M059J (cell line): ENCODE measurements at regions not wholly inside any gene's neighbourhood (a gene's known extent, or its start where the extent isn't known, plus 50 kb on each side); places are given as distances from the start of the nearest gene placed in this dataset.
A peak's percentile ranks its signal among the peaks of the same experiment; 100 is the strongest.

Experiments
- DNase-seq: peaks from one replicate; pipeline ENCODE4 v3.0.0-alpha.2; 2012; ENCODE audit warnings: low read depth

DNA sequence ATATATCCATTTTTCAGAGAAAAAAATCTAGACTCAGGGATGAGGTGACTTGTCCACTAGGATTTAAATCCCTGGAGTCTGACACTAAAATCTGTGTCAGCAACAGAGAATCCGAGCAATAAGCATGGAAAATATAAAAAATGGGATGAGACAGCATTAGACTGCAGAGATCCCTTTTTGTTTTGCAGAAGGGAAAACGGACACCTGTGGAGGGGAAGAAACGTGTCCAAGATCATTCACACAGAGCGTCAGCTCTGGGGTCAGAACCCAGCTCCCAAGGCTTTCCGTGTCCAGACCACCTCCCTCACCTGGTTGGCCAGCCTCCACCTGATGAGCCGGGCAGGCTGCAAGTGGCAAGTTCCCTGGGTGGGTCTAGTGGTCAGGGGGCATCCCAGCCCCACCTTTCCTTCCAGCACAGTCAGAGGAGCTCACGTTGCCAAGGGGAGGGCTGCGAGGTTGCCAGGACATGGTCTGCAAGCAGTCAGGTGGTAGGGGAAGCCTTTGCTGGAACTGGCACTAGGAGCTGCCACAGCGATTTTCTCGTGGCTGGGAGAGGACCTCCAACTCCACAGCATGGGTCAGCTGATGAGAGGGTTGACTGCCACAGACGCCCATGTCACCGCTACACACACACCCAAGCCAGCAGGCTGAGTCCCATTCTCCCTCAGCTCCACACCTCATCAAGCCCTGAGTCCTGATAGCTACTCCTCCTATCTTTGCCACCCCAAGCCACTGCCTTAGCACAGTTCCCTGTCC, 65.9 kb upstream of the CPLX2 start:
- no peak for DNase-seq

DNA sequence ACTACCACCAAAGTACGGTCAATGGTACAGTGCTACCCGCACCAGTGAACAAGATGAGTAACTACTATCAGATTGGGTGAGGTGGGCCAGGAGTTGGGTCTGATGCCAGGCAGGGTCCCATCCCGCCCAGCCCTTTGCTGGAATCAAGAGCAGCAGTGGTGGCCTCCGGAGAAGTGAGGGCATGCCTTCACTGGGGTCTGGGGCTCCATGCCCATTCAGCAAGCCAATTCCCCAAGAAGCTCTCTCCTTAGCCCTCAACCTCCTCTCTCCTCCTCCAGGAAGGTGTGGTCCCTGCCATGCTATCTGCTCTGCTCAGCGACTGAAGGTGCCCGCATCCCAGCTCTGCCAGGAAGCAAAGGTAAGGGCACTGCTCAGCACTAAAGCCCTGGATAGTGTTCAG, 62.7 kb upstream of the CPLX2 start:
- no peak for DNase-seq

DNA sequence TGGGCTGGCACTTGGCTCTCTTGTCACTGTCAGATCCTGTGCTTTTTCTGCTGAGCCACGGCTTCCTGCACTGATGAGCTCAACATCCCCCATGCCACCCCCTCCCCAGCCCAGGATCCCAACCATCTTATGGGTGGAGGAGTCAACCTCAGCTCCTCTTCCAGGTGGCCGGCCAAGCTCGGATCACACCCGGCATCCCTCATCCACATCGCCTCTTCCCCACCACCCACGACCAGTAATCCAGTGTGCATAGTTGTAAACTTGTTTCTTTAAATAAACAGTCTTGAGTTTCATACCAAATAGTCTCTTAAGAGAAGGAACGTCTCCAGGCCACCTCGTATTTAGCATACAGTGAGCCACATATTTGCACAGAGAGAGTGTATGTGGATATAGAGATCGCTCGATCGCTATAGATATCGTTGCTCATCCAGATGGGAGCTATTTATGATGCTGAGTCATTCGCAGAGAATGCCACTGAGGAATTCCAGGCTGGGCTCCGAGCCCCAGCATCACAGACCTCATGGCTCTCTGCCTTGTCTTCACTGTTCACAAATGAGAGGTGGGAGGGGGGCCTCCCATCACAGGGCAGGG, 61.8 kb upstream of the CPLX2 start:
- DNase-seq, result peak; percentile 92

DNA sequence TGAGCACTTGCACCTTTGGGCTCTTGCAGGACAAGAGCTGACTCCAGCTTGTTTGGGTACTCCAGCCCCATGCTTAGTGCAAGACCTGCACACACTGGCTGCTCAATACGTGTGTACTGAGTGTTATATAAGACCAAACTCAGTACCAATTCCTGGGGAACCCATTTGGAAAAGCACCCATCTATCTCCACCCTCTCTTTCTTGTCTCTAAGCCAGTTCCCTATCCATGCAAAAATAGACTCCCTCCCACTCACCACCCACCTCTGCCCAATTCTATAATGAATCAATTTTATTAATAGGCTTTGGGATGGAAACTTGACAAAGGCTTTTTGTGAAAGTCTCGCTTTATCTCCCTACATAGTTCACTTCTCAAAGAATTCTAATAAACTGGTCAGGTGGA, 60.9 kb upstream of the CPLX2 start:
- no peak for DNase-seq

DNA sequence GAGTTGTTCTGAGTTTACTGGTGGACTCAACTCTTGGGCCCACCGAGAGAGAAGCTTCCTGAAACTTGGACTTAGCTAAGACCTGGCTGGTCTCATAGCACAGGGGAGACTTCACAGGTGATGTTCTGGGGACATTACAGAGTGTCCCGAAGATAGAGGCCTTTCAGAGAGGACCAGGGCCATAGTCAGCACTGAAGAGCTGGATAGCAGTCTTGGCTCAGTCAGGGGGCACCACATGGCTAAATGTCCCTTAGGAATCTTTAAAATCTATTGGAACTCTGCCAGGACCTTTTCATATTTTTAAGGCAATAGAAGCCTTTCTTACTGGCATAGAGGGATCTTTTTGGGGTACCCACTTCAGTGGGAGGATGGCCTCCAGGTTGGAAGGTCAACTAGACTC, 59.8 kb upstream of the CPLX2 start:
- DNase-seq, result no peak

DNA sequence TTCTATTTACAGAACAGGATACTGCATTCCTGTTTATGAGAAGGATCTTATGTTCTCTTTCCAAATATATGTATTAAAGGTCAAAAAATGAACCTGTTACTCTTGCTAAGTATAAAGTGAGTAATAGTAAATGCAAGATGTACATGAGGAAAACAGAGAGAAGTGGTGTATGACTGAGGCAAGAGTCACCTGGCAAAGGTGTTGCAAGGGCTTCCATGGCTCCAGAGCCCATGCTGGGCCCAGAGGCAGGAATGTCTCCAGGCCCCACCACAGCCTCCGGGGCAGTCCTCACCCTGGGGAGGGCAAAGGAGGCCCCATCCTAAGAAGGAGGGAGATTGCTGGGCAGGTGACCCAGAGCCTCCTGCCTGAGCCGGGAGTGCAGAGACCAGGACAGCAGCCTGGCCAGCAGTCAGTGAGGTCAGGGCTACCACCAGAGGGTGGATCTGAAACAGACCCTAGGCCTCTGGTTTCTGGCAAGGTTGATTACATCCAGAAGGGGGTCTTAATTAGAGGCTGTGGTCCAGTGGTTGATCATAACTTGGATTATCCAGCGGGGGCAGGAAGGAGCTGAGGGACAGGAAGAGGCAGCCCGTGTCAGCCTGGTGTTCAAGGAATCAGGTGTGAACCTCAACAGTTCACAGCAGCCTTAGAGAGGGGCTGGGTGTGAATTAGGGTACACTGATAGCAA, 57.3 kb upstream of the CPLX2 start:
- DNase-seq, result no peak

DNA sequence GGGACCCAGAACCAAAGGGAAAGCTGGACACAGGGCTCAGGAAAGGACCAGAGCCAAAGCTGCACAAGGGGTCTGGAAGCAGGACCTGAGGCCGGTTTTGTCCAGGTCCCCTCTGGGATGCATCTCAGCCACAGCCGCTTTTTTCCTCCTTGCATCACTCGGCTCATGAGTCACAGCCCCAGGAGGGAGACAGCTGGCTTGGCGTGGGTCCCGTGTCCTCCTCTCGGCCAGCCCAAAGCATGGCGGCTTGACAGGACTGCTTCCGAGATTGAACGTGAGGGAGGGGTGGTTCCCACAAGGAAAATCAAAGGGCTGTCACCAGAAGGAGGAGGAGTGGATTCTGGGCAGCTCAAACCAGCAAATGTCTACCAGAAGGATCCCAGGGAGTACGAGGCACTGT, 56.7 kb upstream of the CPLX2 start:
- peak; percentile 89 for DNase-seq

DNA sequence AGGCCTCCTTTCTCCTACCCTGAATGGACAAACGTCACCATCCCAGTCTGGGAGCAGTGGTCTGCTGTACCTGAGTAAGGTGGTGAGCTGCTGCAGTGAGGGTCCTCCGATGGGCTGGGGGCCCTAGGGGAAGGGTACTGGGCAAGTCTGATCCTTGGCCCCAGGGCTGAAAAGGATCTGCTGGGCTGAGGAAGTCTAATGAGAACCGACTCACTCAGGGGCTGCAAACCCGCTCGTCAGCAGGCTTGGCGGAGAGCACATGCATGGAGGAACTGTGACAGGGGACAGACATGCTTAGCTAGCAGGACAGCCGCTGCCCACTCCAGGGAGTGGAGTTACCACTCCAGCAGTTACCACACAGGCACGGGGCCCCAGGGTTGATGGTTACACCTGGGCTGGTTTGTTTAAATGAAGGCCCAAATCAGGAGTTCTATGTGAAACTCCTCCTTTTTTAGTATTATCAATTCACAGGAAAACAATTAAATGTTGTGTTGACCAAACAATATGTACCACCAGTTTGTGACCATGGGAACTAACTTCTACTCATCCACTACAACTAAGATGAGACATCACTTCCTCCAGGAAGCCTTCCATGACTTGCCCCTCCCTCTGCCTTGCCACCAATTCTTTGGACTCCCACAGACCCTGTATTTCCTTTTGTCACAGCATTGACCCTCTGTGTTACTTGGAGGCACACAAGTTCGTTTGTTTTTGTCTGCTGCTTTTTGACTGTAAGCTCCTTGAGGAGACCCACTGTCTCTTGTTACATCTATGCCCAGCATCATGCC, 56.1 kb upstream of the CPLX2 start:
- no peak for DNase-seq

DNA sequence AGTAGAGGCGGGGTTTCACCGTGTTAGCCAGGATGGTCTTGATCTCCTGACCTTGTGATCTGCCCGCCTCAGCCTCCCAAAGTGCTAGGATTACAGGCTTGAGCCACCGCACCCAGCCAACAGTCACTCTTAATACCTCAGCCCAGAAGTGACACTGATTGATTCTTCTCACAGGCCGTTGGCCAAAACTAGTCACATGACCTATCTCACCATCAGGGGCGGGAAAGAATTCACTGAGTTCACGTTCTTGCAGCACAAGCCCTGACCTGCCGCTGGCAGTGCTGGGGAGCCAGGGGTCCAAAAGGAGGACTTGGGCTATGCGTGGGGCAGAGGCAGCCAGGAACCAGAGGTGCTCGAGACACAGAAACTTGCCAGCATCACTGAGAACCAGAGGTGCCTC, 55.0 kb upstream of the CPLX2 start:
- DNase-seq, result no peak

DNA sequence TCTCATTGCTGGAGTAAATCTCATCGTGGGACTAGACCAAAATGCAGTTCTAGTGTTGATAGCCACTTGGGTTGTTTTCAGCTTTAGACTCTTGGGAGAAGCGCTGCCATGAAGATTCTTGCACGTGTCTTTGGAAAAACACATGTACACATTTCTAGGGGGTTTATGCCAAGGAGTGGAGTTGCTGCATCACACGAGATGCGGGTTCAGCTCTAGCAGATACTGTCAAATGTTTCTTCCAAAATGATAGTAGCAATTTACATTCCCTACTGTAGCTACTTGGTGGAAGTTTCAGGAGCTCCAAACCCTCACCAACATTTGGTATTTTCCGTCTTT, 52.3 kb upstream of the CPLX2 start:
- no peak for DNase-seq

DNA sequence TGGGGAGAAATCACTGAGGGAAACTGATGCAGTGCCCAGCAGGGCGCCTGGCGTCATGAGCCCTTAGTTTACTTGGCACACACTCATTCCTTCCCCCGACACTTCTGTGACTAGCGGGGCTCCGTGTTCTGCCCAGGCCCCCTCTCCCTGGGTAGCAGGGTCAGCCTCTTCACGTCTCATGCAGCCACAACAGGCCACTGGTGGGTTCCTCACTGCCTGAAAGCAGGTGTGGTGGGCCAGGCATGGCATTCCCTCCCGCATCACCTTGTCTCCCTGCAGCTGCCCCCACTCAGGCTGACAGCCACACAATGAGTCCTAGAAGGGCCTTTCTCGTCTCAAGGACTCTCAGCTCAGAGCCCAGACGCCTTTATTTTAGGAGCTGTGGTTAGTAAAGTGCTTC, 51.1 kb upstream of the CPLX2 start:
- DNase-seq, result no peak
